GM13976 (cell line): ENCODE measurements at regions not wholly inside any gene's neighbourhood (a gene's known extent, or its start where the extent isn't known, plus 50 kb on each side); places are given as distances from the start of the nearest gene placed in this dataset.

ENCODE experiments used
- DNase-seq: peaks from one replicate; pipeline ENCODE4 v3.0.0; 2012; ENCODE audit warnings: low spot score
- in situ Hi-C: fragments of 300-500 bp; cut with MboI; formaldehyde crosslinking; loops from one replicate; pipeline ENCODE4 v1.12.0; 2022; ENCODE audit warnings: low sequenced_read_pairs, mixed read lengths, inconsistent platforms; ENCODE audit not compliant: unreplicated experiment
- TF ChIP-seq, protein P1 (sequence below): IDR thresholded peaks from 2 replicates; pipeline ENCODE4 v1.5.1; 2012; ENCODE audit warnings: borderline replicate concordance, mild to moderate bottlenecking; ENCODE audit not compliant: insufficient read depth; ENCODE audit errors: extremely low read depth, missing control alignments, control extremely low read depth

- DNase-seq: peak; percentile 38
- TF ChIP-seq, protein P1, sequence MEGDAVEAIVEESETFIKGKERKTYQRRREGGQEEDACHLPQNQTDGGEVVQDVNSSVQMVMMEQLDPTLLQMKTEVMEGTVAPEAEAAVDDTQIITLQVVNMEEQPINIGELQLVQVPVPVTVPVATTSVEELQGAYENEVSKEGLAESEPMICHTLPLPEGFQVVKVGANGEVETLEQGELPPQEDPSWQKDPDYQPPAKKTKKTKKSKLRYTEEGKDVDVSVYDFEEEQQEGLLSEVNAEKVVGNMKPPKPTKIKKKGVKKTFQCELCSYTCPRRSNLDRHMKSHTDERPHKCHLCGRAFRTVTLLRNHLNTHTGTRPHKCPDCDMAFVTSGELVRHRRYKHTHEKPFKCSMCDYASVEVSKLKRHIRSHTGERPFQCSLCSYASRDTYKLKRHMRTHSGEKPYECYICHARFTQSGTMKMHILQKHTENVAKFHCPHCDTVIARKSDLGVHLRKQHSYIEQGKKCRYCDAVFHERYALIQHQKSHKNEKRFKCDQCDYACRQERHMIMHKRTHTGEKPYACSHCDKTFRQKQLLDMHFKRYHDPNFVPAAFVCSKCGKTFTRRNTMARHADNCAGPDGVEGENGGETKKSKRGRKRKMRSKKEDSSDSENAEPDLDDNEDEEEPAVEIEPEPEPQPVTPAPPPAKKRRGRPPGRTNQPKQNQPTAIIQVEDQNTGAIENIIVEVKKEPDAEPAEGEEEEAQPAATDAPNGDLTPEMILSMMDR: no peak
- in situ Hi-C loops: no loop called here
Observed at GRCh38 chr12:115322275-115322674, 638.3 kb upstream of the TBX3 start.

- in situ Hi-C loops: no loop called here
- TF ChIP-seq, protein P1: no peak
- DNase-seq: no peak
Observed at GRCh38 chr12:115320967-115321366, 637.0 kb upstream of the TBX3 start.

DNA sequence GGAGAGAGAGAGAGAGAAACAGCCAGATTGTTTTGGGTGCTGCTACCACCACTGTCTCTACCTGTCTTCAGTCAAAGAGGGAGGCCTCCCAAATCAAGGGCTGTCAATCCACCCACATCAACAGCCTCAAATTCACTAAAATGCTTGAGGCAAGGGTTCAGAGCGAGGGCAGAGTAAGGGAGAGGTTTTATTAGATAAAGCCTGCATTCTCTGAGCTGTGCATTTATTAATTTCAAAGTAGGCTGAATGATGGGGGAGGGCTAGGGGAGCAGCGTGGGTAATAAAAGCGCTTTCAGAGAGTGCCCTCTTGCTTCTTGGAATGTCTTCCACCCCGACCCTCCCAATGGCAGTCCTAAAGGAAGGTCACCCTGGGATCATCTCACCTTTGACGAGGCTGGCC is 636.5 kb upstream of the TBX3 start:
- TF ChIP-seq, protein P1: no peak
- DNase-seq: no peak
- in situ Hi-C loops: no loop called here

GRCh38 chr12:115319446-115320040 is 635.6 kb upstream of the TBX3 start:
- in situ Hi-C loops: no loop called here
- TF ChIP-seq, protein P1: no peak
- no peak for DNase-seq

- DNase-seq: no peak
- TF ChIP-seq, protein P1: no peak
- in situ Hi-C loops: no loop called here
Observed at GRCh38 chr12:115313929-115314328, 630.0 kb upstream of the TBX3 start.

DNA sequence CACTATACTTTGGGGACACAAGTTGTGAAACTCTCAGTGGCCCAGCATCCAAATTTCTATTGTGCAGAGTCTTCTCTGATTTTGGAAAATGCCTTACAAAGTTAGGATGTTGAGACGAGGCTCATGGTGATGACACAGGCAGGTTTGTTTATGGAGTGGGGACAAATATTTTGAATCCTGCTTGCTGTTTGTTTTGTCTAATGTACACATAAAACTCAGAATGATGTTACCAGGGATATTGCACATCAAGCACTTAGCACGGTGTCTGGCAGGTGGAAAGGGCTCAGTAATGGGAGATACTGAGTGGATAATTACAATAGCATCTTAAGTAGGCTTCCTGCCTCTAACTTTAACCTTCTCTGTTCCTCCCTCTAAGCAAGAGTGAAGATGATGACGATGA is 628.9 kb upstream of the TBX3 start:
- TF ChIP-seq, protein P1: no peak
- in situ Hi-C loops: no loop called here
- DNase-seq: no peak
